ENCODE measurements at regions not wholly inside any gene's neighbourhood (a gene's known extent, or its start where the extent isn't known, plus 50 kb on each side); places are given as distances from the start of the nearest gene placed in this dataset.

- no peaks in the 10 kb centered on the region for H3K27me3 ChIP-seq
- no peaks in the 10 kb centered on the region for H3K4me1 ChIP-seq
- H3K27ac Mint-ChIP-seq: no peak overlapping the region
- no peak overlapping the region for H3K4me3 ChIP-seq
- H3K4me3 Mint-ChIP-seq: no peak overlapping the region
- H3K36me3 Mint-ChIP-seq: no peaks in the 10 kb centered on the region
- H3K9me3 Mint-ChIP-seq: no peaks in the 10 kb centered on the region
- no peak overlapping the region for H3K27ac ChIP-seq
- no peak overlapping the region for H3K9ac ChIP-seq
- no peaks in the 10 kb centered on the region for H3K79me2 ChIP-seq (ENCODE audit: low read depth)
- no peaks in the 10 kb centered on the region for H3K27me3 Mint-ChIP-seq (ENCODE audit: insufficient read depth, low read depth)
- no peaks in the 10 kb centered on the region for H4K20me1 ChIP-seq (ENCODE audit: low read depth)
- H2AFZ ChIP-seq (replicated peaks): no peak overlapping the region
- peaks cover 11% of the 10 kb centered on the region for H3K4me1 Mint-ChIP-seq
- H3K9me3 ChIP-seq (ENCODE audit: low read depth): no peaks in the 10 kb centered on the region
- no peaks in the 10 kb centered on the region for H3F3A ChIP-seq (ENCODE audit: low read depth)
- no peak for DNase-seq (ENCODE audit: low spot score)
- H3K36me3 ChIP-seq: no peaks in the 10 kb centered on the region
- no peak overlapping the region for H3K4me2 ChIP-seq
- TF ChIP-seq EZH2 (IDR thresholded peaks at IDR 0.05) (no peak), EZH2phosphoT487 (IDR thresholded peaks at IDR 0.05) (no peak)
- TF ChIP-seq, protein P1, sequence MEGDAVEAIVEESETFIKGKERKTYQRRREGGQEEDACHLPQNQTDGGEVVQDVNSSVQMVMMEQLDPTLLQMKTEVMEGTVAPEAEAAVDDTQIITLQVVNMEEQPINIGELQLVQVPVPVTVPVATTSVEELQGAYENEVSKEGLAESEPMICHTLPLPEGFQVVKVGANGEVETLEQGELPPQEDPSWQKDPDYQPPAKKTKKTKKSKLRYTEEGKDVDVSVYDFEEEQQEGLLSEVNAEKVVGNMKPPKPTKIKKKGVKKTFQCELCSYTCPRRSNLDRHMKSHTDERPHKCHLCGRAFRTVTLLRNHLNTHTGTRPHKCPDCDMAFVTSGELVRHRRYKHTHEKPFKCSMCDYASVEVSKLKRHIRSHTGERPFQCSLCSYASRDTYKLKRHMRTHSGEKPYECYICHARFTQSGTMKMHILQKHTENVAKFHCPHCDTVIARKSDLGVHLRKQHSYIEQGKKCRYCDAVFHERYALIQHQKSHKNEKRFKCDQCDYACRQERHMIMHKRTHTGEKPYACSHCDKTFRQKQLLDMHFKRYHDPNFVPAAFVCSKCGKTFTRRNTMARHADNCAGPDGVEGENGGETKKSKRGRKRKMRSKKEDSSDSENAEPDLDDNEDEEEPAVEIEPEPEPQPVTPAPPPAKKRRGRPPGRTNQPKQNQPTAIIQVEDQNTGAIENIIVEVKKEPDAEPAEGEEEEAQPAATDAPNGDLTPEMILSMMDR (IDR thresholded peaks at IDR 0.05): no peak
Measured at GRCh38 chr11:134622458-134622857, 210.4 kb upstream of the B3GAT1 start.

GRCh38 chr11:134617360-134617759 lies 205.3 kb upstream of the B3GAT1 start:
- H3K4me2 ChIP-seq: no peak overlapping the region
- H3K4me1 ChIP-seq: no peaks in the 10 kb centered on the region
- Mint-ChIP-seq H3K4me1 (peaks cover 11% of the 10 kb centered on the region), H3K4me3 (no peak overlapping the region), H3K36me3 (no peaks in the 10 kb centered on the region), H3K9me3 (no peaks in the 10 kb centered on the region), H3K27ac (no peak overlapping the region), H3K27me3 (ENCODE audit: insufficient read depth, low read depth) (peaks cover 6% of the 10 kb centered on the region)
- H3K4me3 ChIP-seq: no peak overlapping the region
- no peaks in the 10 kb centered on the region for H3K27me3 ChIP-seq
- H3K79me2 ChIP-seq (ENCODE audit: low read depth): no peaks in the 10 kb centered on the region
- H3F3A ChIP-seq (ENCODE audit: low read depth): no peaks in the 10 kb centered on the region
- H3K9me3 ChIP-seq (ENCODE audit: low read depth): no peaks in the 10 kb centered on the region
- H4K20me1 ChIP-seq (ENCODE audit: low read depth): no peaks in the 10 kb centered on the region
- no peak overlapping the region for H2AFZ ChIP-seq (replicated peaks)
- no peak overlapping the region for H3K27ac ChIP-seq
- no peak for DNase-seq (ENCODE audit: low spot score)
- H3K36me3 ChIP-seq: no peaks in the 10 kb centered on the region
- no peak overlapping the region for H3K9ac ChIP-seq
- TF ChIP-seq, protein P1 (IDR thresholded peaks at IDR 0.05): no peak
- no peak for TF ChIP-seq EZH2 (IDR thresholded peaks at IDR 0.05)
- no peak for TF ChIP-seq EZH2phosphoT487 (IDR thresholded peaks at IDR 0.05)

- peaks cover 11% of the 10 kb centered on the region for H3K4me1 Mint-ChIP-seq
- no peak for DNase-seq (ENCODE audit: low spot score)
- Histone ChIP-seq H3F3A (ENCODE audit: low read depth) (no peaks in the 10 kb centered on the region), H3K4me2 (no peak overlapping the region), H4K20me1 (ENCODE audit: low read depth) (no peaks in the 10 kb centered on the region), H3K79me2 (ENCODE audit: low read depth) (no peaks in the 10 kb centered on the region), H3K27me3 (no peaks in the 10 kb centered on the region), H3K4me1 (no peaks in the 10 kb centered on the region), H2AFZ (replicated peaks) (no peak overlapping the region), H3K36me3 (no peaks in the 10 kb centered on the region), H3K9ac (no peak overlapping the region), H3K9me3 (ENCODE audit: low read depth) (no peaks in the 10 kb centered on the region), H3K27ac (no peak overlapping the region), H3K4me3 (no peak overlapping the region)
- TF ChIP-seq EZH2 (IDR thresholded peaks at IDR 0.05): no peak
- TF ChIP-seq, protein P1 (IDR thresholded peaks at IDR 0.05): no peak
- no peak for TF ChIP-seq EZH2phosphoT487 (IDR thresholded peaks at IDR 0.05)
- H3K36me3 Mint-ChIP-seq: no peaks in the 10 kb centered on the region
- H3K4me3 Mint-ChIP-seq: no peak overlapping the region
- no peaks in the 10 kb centered on the region for H3K9me3 Mint-ChIP-seq
- H3K27ac Mint-ChIP-seq: no peak overlapping the region
- peaks cover 6% of the 10 kb centered on the region for H3K27me3 Mint-ChIP-seq (ENCODE audit: insufficient read depth, low read depth)
Measured at GRCh38 chr11:134616038-134616437, 204.0 kb upstream of the B3GAT1 start.
